Spleen (tissue), 7 donors: ENCODE measurements at regions not wholly inside any gene's neighbourhood (a gene's known extent, or its start where the extent isn't known, plus 50 kb on each side); places are given as distances from the start of the nearest gene placed in this dataset.

Experiments
- POLR2A ChIP-seq, 3 donors: fragments of 450-650 bp; IDR thresholded peaks; one replicate each; pipeline ENCODE4 v1.5.1; 2017; ENCODE audit warnings: antibody characterized with exemption in 3 of 3, mild to moderate bottlenecking in 1 of 3
- POLR2AphosphoS5 ChIP-seq, 3 donors: sonication (generic); formaldehyde crosslinking; IDR thresholded peaks; one replicate each; pipeline ENCODE4 v1.5.1; 2017; ENCODE audit warnings: antibody characterized with exemption in 3 of 3
- TF ChIP-seq, protein P1 (sequence below), 11 experiments: fragments of 200-600 bp in 7 of 11; fragments of 450-650 bp in 4 of 11; sonication (generic) in 4 of 11; IDR thresholded peaks in 8 of 11; conservative IDR thresholded peaks in 3 of 11; 1 replicate in 7 of 11; 2 replicates in 4 of 11; pipeline versions ENCODE4 v1.4.0 to v1.8.0; 2016 to 2021; ENCODE audit warnings: antibody characterized with exemption in 11 of 11, inconsistent platforms in 4 of 11, mild to moderate bottlenecking in 1 of 11
- donor health status: DM: no; HTN: no; CAD: no; lungs with moderate emphysema.
- donor health status: DM: no; HTN: no; CAD: no.
- donor health status: DM: no; HTN: no; CAD: no.

- TF ChIP-seq POLR2A (IDR thresholded peaks at IDR 0.05) (no peak), POLR2AphosphoS5 (IDR thresholded peaks at IDR 0.05) (no peak)
- TF ChIP-seq, protein P1, sequence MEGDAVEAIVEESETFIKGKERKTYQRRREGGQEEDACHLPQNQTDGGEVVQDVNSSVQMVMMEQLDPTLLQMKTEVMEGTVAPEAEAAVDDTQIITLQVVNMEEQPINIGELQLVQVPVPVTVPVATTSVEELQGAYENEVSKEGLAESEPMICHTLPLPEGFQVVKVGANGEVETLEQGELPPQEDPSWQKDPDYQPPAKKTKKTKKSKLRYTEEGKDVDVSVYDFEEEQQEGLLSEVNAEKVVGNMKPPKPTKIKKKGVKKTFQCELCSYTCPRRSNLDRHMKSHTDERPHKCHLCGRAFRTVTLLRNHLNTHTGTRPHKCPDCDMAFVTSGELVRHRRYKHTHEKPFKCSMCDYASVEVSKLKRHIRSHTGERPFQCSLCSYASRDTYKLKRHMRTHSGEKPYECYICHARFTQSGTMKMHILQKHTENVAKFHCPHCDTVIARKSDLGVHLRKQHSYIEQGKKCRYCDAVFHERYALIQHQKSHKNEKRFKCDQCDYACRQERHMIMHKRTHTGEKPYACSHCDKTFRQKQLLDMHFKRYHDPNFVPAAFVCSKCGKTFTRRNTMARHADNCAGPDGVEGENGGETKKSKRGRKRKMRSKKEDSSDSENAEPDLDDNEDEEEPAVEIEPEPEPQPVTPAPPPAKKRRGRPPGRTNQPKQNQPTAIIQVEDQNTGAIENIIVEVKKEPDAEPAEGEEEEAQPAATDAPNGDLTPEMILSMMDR (IDR thresholded peaks at IDR 0.05 in 8 of 11, conservative IDR thresholded peaks at IDR 0.05 in 3 of 11), result no peak
Measured at GRCh38 chr6:48404927-48405326, 293.9 kb upstream of the PTCHD4 start.
